ENCODE measurements at regions not wholly inside any gene's neighbourhood (a gene's known extent, or its start where the extent isn't known, plus 50 kb on each side); places are given as distances from the start of the nearest gene placed in this dataset.
"Not testable (repeated sequence)": the region's sequence is repeated elsewhere in the genome, so short reads cannot be mapped to it uniquely, and the experiment has no call there.

GRCh38 chr7:66549466-66549865, 79.2 kb upstream of the KCTD7 start:
- CTCF ChIA-PET (ENCODE audit: unreplicated experiment): no interaction called here
- H3K27ac ChIP-seq (ENCODE audit: low read depth, low read length, poor library complexity, severe bottlenecking): no peak overlapping the region
- no peaks in the 10 kb centered on the region for H3K9me2 ChIP-seq (ENCODE audit: insufficient read depth, low read length)
- POLR2A ChIA-PET: no interaction called here
- H2AFZ ChIP-seq (ENCODE audit: low read length): no peak overlapping the region
- no peak overlapping the region for H3K4me2 ChIP-seq (ENCODE audit: low read length)
- no peaks in the 10 kb centered on the region for H3K9me3 ChIP-seq (ENCODE audit: low read length)
- DNase-seq (ENCODE audit: low spot score): no peak
- H3K4me1 ChIP-seq (ENCODE audit: insufficient read depth, low read length, poor library complexity, severe bottlenecking): no peaks in the 10 kb centered on the region
- H3K79me2 ChIP-seq (ENCODE audit: insufficient read depth, low read depth, low read length): no peaks in the 10 kb centered on the region
- H4K20me1 ChIP-seq (ENCODE audit: insufficient read depth, low read length): no peaks in the 10 kb centered on the region
- no peak for TF ChIP-seq CTCF (conservative IDR thresholded peaks at IDR 0.05; ENCODE audit: low read length)
- TF ChIP-seq EZH2phosphoT487 (IDR thresholded peaks at IDR 0.05; ENCODE audit: borderline replicate concordance, low read depth, low read length): no peak
- BruUV-seq (replicated peaks): no TSS peak
- peaks cover 86% of the 10 kb centered on the region for H3K36me3 ChIP-seq (ENCODE audit: insufficient read depth, low read length)
- H3K4me3 ChIP-seq (ENCODE audit: low read depth, low read length, poor library complexity, severe bottlenecking): no peak overlapping the region
- intact Hi-C loops (cut with micrococcal nuclease; ENCODE audit: unreplicated experiment): no loop called here

GRCh38 chr7:66553001-66553400, 75.7 kb upstream of the KCTD7 start:
- no peak for TF ChIP-seq EZH2phosphoT487 (IDR thresholded peaks at IDR 0.05; ENCODE audit: borderline replicate concordance, low read depth, low read length)
- H3K79me2 ChIP-seq (ENCODE audit: insufficient read depth, low read depth, low read length): no peaks in the 10 kb centered on the region
- no peaks in the 10 kb centered on the region for H4K20me1 ChIP-seq (ENCODE audit: insufficient read depth, low read length)
- DNase-seq (ENCODE audit: low spot score): no peak
- H3K4me1 ChIP-seq (ENCODE audit: insufficient read depth, low read length, poor library complexity, severe bottlenecking): no peaks in the 10 kb centered on the region
- H3K9me3 ChIP-seq (ENCODE audit: low read length): no peaks in the 10 kb centered on the region
- no peak overlapping the region for H2AFZ ChIP-seq (ENCODE audit: low read length)
- no peaks in the 10 kb centered on the region for H3K9me2 ChIP-seq (ENCODE audit: insufficient read depth, low read length)
- H3K27ac ChIP-seq (ENCODE audit: low read depth, low read length, poor library complexity, severe bottlenecking): no peak overlapping the region
- POLR2A ChIA-PET: interaction anchor here (0.5 kb wide), 1 partner anchor 49 kb away, joined by 3 read pairs; no protein-coding TSS in a partner anchor
- peaks cover 81% of the 10 kb centered on the region for H3K36me3 ChIP-seq (ENCODE audit: insufficient read depth, low read length)
- CTCF ChIA-PET (ENCODE audit: unreplicated experiment): no interaction called here
- intact Hi-C loops (cut with micrococcal nuclease; ENCODE audit: unreplicated experiment): loop anchor here (10.0 kb wide), 1 partner anchor 132 kb away; no protein-coding TSS in a partner anchor
- BruUV-seq (replicated peaks): no TSS peak
- H3K4me3 ChIP-seq (ENCODE audit: low read depth, low read length, poor library complexity, severe bottlenecking): no peak overlapping the region
- H3K4me2 ChIP-seq (ENCODE audit: low read length): no peak overlapping the region

GRCh38 chr7:66553675-66554074, 75.0 kb upstream of the KCTD7 start:
- POLR2A ChIA-PET: interaction anchor here (0.5 kb wide), 1 partner anchor 49 kb away, joined by 3 read pairs; no protein-coding TSS in a partner anchor
- intact Hi-C loops (cut with micrococcal nuclease; ENCODE audit: unreplicated experiment): loop anchor here (10.0 kb wide), 1 partner anchor 131 kb away; no protein-coding TSS in a partner anchor
- not testable (repeated sequence) for BruUV-seq (replicated peaks)

GRCh38 chr7:66554291-66554690, 74.4 kb upstream of the KCTD7 start:
- CTCF ChIA-PET (ENCODE audit: unreplicated experiment); H3K4me3 ChIP-seq (ENCODE audit: low read depth, low read length, poor library complexity, severe bottlenecking); H3K9me2 ChIP-seq (ENCODE audit: insufficient read depth, low read length); H3K27ac ChIP-seq (ENCODE audit: low read depth, low read length, poor library complexity, severe bottlenecking); H3K79me2 ChIP-seq (ENCODE audit: insufficient read depth, low read depth, low read length); H2AFZ ChIP-seq (ENCODE audit: low read length); BruUV-seq (replicated peaks); H4K20me1 ChIP-seq (ENCODE audit: insufficient read depth, low read length); H3K4me1 ChIP-seq (ENCODE audit: insufficient read depth, low read length, poor library complexity, severe bottlenecking); DNase-seq (ENCODE audit: low spot score); H3K4me2 ChIP-seq (ENCODE audit: low read length); H3K9me3 ChIP-seq (ENCODE audit: low read length); POLR2A ChIA-PET: not testable (repeated sequence)
- peaks cover 84% of the 10 kb centered on the region for H3K36me3 ChIP-seq (ENCODE audit: insufficient read depth, low read length)
- intact Hi-C loops (cut with micrococcal nuclease; ENCODE audit: unreplicated experiment): loop anchor here (10.0 kb wide), 1 partner anchor 131 kb away; no protein-coding TSS in a partner anchor

More at GRCh38 chr7:66553675-66554074, 75.0 kb upstream of the KCTD7 start:
- H2AFZ ChIP-seq (ENCODE audit: low read length); CTCF ChIA-PET (ENCODE audit: unreplicated experiment); H3K9me3 ChIP-seq (ENCODE audit: low read length); H3K27ac ChIP-seq (ENCODE audit: low read depth, low read length, poor library complexity, severe bottlenecking); DNase-seq (ENCODE audit: low spot score); H3K4me3 ChIP-seq (ENCODE audit: low read depth, low read length, poor library complexity, severe bottlenecking); H4K20me1 ChIP-seq (ENCODE audit: insufficient read depth, low read length); H3K9me2 ChIP-seq (ENCODE audit: insufficient read depth, low read length); H3K4me1 ChIP-seq (ENCODE audit: insufficient read depth, low read length, poor library complexity, severe bottlenecking); H3K79me2 ChIP-seq (ENCODE audit: insufficient read depth, low read depth, low read length); H3K4me2 ChIP-seq (ENCODE audit: low read length): not testable (repeated sequence)
- H3K36me3 ChIP-seq (ENCODE audit: insufficient read depth, low read length): peaks cover 82% of the 10 kb centered on the region

- H3K9me3 ChIP-seq (ENCODE audit: low read length); DNase-seq (ENCODE audit: low spot score); BruUV-seq (replicated peaks); H2AFZ ChIP-seq (ENCODE audit: low read length); H3K4me1 ChIP-seq (ENCODE audit: insufficient read depth, low read length, poor library complexity, severe bottlenecking); H3K9me2 ChIP-seq (ENCODE audit: insufficient read depth, low read length); H3K27ac ChIP-seq (ENCODE audit: low read depth, low read length, poor library complexity, severe bottlenecking); H4K20me1 ChIP-seq (ENCODE audit: insufficient read depth, low read length); CTCF ChIA-PET (ENCODE audit: unreplicated experiment); H3K4me2 ChIP-seq (ENCODE audit: low read length); H3K79me2 ChIP-seq (ENCODE audit: insufficient read depth, low read depth, low read length); H3K4me3 ChIP-seq (ENCODE audit: low read depth, low read length, poor library complexity, severe bottlenecking): not testable (repeated sequence)
- POLR2A ChIA-PET: interaction anchor here (0.6 to 0.7 kb wide), 3 partner anchors 10 to 99 kb away, joined by 3 to 5 read pairs (median 3); no protein-coding TSS in a partner anchor
- intact Hi-C loops (cut with micrococcal nuclease; ENCODE audit: unreplicated experiment): loop anchor here (5.0 to 10.0 kb wide), 2 partner anchors 97 to 130 kb away; no protein-coding TSS in a partner anchor
- H3K36me3 ChIP-seq (ENCODE audit: insufficient read depth, low read length): peaks cover 81% of the 10 kb centered on the region
Observed at GRCh38 chr7:66554842-66555430, 73.7 kb upstream of the KCTD7 start.
